ENCODE measurements at regions not wholly inside any gene's neighbourhood (a gene's known extent, or its start where the extent isn't known, plus 50 kb on each side); places are given as distances from the start of the nearest gene placed in this dataset.

- intact Hi-C loops (cut with micrococcal nuclease), result no loop called here
These were observed 326.9 kb downstream of the MEIS1 start for GRCh38 chr2:66761826-66762225.

DNA sequence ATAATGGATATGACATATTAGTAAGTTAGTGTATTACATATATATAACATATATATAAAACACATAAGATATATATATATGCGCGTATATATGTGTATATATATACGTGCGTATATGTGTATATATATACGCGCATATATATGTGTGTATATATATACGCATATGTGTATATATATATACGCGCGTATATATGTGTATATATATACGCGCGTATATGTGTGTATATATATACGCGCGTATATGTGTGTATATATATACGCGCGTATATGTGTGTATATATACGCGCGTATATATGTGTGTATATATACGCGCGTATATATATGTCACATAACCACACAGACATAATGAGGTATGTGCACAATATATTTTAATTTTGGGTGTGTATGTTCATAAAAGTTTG is 327.8 kb downstream of the MEIS1 start:
- BruUV-seq (replicated peaks), result no TSS peak
- H3K27me3 Mint-ChIP-seq (ENCODE audit: insufficient read depth, unreplicated experiment), result no peaks in the 10 kb centered on the region
- intact Hi-C loops (cut with micrococcal nuclease), result no loop called here
- H3K36me3 Mint-ChIP-seq (ENCODE audit: insufficient read depth, unreplicated experiment), result no peaks in the 10 kb centered on the region
- H3K4me3 Mint-ChIP-seq (ENCODE audit: unreplicated experiment), result no peak overlapping the region
- H3K27ac Mint-ChIP-seq (ENCODE audit: low read depth, unreplicated experiment), result no peak overlapping the region
- no peaks in the 10 kb centered on the region for H3K9me3 Mint-ChIP-seq (ENCODE audit: unreplicated experiment)
- POLR2A ChIA-PET, result no interaction called here
- no peak for DNase-seq (ENCODE audit: unreplicated experiment)
- H3K4me1 Mint-ChIP-seq (ENCODE audit: insufficient read depth, unreplicated experiment), result no peaks in the 10 kb centered on the region
- CTCF ChIA-PET, result no interaction called here
- TF ChIP-seq, protein P1, sequence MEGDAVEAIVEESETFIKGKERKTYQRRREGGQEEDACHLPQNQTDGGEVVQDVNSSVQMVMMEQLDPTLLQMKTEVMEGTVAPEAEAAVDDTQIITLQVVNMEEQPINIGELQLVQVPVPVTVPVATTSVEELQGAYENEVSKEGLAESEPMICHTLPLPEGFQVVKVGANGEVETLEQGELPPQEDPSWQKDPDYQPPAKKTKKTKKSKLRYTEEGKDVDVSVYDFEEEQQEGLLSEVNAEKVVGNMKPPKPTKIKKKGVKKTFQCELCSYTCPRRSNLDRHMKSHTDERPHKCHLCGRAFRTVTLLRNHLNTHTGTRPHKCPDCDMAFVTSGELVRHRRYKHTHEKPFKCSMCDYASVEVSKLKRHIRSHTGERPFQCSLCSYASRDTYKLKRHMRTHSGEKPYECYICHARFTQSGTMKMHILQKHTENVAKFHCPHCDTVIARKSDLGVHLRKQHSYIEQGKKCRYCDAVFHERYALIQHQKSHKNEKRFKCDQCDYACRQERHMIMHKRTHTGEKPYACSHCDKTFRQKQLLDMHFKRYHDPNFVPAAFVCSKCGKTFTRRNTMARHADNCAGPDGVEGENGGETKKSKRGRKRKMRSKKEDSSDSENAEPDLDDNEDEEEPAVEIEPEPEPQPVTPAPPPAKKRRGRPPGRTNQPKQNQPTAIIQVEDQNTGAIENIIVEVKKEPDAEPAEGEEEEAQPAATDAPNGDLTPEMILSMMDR (IDR thresholded peaks at IDR 0.05; ENCODE audit: unreplicated experiment), result no peak

More at GRCh38 chr2:66761826-66762225, 326.9 kb downstream of the MEIS1 start:
- Mint-ChIP-seq H3K36me3 (ENCODE audit: insufficient read depth, unreplicated experiment) (no peaks in the 10 kb centered on the region), H3K27me3 (ENCODE audit: insufficient read depth, unreplicated experiment) (no peaks in the 10 kb centered on the region), H3K4me3 (ENCODE audit: unreplicated experiment) (no peak overlapping the region), H3K9me3 (ENCODE audit: unreplicated experiment) (peaks cover 1% of the 10 kb centered on the region), H3K27ac (ENCODE audit: low read depth, unreplicated experiment) (no peak overlapping the region), H3K4me1 (ENCODE audit: insufficient read depth, unreplicated experiment) (no peaks in the 10 kb centered on the region)
- ChIA-PET POLR2A (no interaction called here), CTCF (interaction anchor here (0.7 kb wide), 1 partner anchor 207 kb away, joined by 3 read pairs; no protein-coding TSS in a partner anchor)
- BruUV-seq (replicated peaks), result no TSS peak
- TF ChIP-seq, protein P1 (IDR thresholded peaks at IDR 0.05; ENCODE audit: unreplicated experiment), result no peak
- DNase-seq (ENCODE audit: unreplicated experiment), result no peak

GRCh38 chr2:66766582-66766981 is 331.7 kb downstream of the MEIS1 start:
- BruUV-seq (replicated peaks), result no TSS peak
- ChIA-PET CTCF (no interaction called here), POLR2A (no interaction called here)
- H3K36me3 Mint-ChIP-seq (ENCODE audit: insufficient read depth, unreplicated experiment), result no peaks in the 10 kb centered on the region
- DNase-seq (ENCODE audit: unreplicated experiment), result no peak
- no peaks in the 10 kb centered on the region for H3K27me3 Mint-ChIP-seq (ENCODE audit: insufficient read depth, unreplicated experiment)
- no peaks in the 10 kb centered on the region for H3K4me1 Mint-ChIP-seq (ENCODE audit: insufficient read depth, unreplicated experiment)
- no peak overlapping the region for H3K4me3 Mint-ChIP-seq (ENCODE audit: unreplicated experiment)
- no peak overlapping the region for H3K27ac Mint-ChIP-seq (ENCODE audit: low read depth, unreplicated experiment)
- H3K9me3 Mint-ChIP-seq (ENCODE audit: unreplicated experiment), result no peaks in the 10 kb centered on the region
- intact Hi-C loops (cut with micrococcal nuclease), result no loop called here
- TF ChIP-seq, protein P1 (IDR thresholded peaks at IDR 0.05; ENCODE audit: unreplicated experiment), result no peak

- H3K27me3 Mint-ChIP-seq (ENCODE audit: insufficient read depth, unreplicated experiment), result no peaks in the 10 kb centered on the region
- ChIA-PET POLR2A (no interaction called here), CTCF (no interaction called here)
- no peak overlapping the region for H3K4me3 Mint-ChIP-seq (ENCODE audit: unreplicated experiment)
- H3K9me3 Mint-ChIP-seq (ENCODE audit: unreplicated experiment), result no peaks in the 10 kb centered on the region
- TF ChIP-seq, protein P1 (IDR thresholded peaks at IDR 0.05; ENCODE audit: unreplicated experiment), result no peak
- DNase-seq (ENCODE audit: unreplicated experiment), result no peak
- H3K27ac Mint-ChIP-seq (ENCODE audit: low read depth, unreplicated experiment), result no peak overlapping the region
- no TSS peak for BruUV-seq (replicated peaks)
- H3K36me3 Mint-ChIP-seq (ENCODE audit: insufficient read depth, unreplicated experiment), result no peaks in the 10 kb centered on the region
- intact Hi-C loops (cut with micrococcal nuclease), result no loop called here
- no peaks in the 10 kb centered on the region for H3K4me1 Mint-ChIP-seq (ENCODE audit: insufficient read depth, unreplicated experiment)
These were observed 336.5 kb downstream of the MEIS1 start for GRCh38 chr2:66771359-66771976.

Measured in MCF 10A (cell line).